ENCODE measurements at regions not wholly inside any gene's neighbourhood (a gene's known extent, or its start where the extent isn't known, plus 50 kb on each side); places are given as distances from the start of the nearest gene placed in this dataset.

DNA sequence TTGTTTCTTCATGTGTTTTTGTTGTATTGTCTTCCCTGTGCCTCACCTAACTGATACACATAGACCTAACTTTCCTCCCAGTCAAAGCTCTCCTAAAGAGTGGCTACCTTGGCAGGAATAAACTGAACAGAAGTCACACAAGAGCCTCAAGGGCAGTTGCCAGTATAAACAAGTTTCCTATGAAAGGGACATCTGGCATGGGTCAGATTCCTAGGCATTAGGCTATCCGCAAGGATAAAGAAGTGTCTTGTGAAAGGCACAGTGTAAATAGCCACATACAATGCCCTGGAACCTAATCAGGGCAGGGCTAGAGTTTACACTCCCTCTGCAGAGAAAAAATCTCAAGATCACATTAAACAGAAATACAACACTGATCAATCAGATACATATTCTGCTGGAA lies 220.8 kb downstream of the SPANXN3 start:
- H3K4me1 ChIP-seq (replicated peaks in 1 of 2; ENCODE audit: control insufficient read depth in 2 of 2, insufficient read depth in 2 of 2, low read length in 2 of 2): no peaks in the 10 kb centered on the region
- no TSS peak for BruUV-seq (replicated peaks)
- no peak overlapping the region for H3K27ac ChIP-seq (ENCODE audit: extremely low read depth, low read depth, low read length)
- in situ Hi-C loops (cut with MboI): no loop called here
- no peak for ATAC-seq
- no peak overlapping the region for H3K4me3 ChIP-seq
- no peak for FAIRE-seq
- H4K20me1 ChIP-seq (replicated peaks; ENCODE audit: control insufficient read depth, insufficient read depth, low read length): no peaks in the 10 kb centered on the region
- CTCF ChIA-PET (ENCODE audit: low intra/inter-chr PET ratio): no interaction called here
- no peaks in the 10 kb centered on the region for H3K9me1 ChIP-seq (ENCODE audit: control insufficient read depth, insufficient read depth, low read length)
- H3K79me2 ChIP-seq (ENCODE audit: control insufficient read depth, insufficient read depth, low read length): no peaks in the 10 kb centered on the region
- H3K9ac ChIP-seq (ENCODE audit: insufficient read depth in 1 of 2, low read depth in 2 of 2, low read length in 2 of 2): no peak overlapping the region
- TF ChIP-seq FOXK2 (conservative IDR thresholded peaks at IDR 0.05 in 1 of 2, IDR thresholded peaks at IDR 0.05 in 1 of 2; ENCODE audit: low read depth in 2 of 2) (no peak), ZNF41 (CRISPR knock-in tag; conservative IDR thresholded peaks at IDR 0.05) (no peak), HEY1 (CRISPR knock-in tag; IDR thresholded peaks at IDR 0.05; ENCODE audit: borderline replicate concordance) (no peak), ZNF253 (CRISPR knock-in tag; conservative IDR thresholded peaks at IDR 0.05) (no peak), ZNF124 (CRISPR knock-in tag; IDR thresholded peaks at IDR 0.05) (no peak), DIDO1 (tag; IDR thresholded peaks at IDR 0.05; ENCODE audit: low read depth) (no peak), ZNF695 (CRISPR knock-in tag; IDR thresholded peaks at IDR 0.05) (no peak), POLR2H (tag; IDR thresholded peaks at IDR 0.05; ENCODE audit: low read depth) (no peak), SAFB (IDR thresholded peaks at IDR 0.05; ENCODE audit: borderline replicate concordance, low read depth, low read length) (no peak), TCFL5 (CRISPR knock-in tag; conservative IDR thresholded peaks at IDR 0.05) (no peak), KDM4B (IDR thresholded peaks at IDR 0.05; ENCODE audit: borderline replicate concordance in 2 of 2, low read depth in 1 of 2) (no peak), ETS2 (tag; IDR thresholded peaks at IDR 0.05; ENCODE audit: borderline replicate concordance, poor library complexity, severe bottlenecking) (no peak), MAFK (IDR thresholded peaks at IDR 0.05; ENCODE audit: low read length) (no peak)
- TF ChIP-seq, protein P1, sequence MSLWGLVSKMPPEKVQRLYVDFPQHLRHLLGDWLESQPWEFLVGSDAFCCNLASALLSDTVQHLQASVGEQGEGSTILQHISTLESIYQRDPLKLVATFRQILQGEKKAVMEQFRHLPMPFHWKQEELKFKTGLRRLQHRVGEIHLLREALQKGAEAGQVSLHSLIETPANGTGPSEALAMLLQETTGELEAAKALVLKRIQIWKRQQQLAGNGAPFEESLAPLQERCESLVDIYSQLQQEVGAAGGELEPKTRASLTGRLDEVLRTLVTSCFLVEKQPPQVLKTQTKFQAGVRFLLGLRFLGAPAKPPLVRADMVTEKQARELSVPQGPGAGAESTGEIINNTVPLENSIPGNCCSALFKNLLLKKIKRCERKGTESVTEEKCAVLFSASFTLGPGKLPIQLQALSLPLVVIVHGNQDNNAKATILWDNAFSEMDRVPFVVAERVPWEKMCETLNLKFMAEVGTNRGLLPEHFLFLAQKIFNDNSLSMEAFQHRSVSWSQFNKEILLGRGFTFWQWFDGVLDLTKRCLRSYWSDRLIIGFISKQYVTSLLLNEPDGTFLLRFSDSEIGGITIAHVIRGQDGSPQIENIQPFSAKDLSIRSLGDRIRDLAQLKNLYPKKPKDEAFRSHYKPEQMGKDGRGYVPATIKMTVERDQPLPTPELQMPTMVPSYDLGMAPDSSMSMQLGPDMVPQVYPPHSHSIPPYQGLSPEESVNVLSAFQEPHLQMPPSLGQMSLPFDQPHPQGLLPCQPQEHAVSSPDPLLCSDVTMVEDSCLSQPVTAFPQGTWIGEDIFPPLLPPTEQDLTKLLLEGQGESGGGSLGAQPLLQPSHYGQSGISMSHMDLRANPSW (CRISPR knock-in tag; IDR thresholded peaks at IDR 0.05): no peak
- TF ChIP-seq, protein P2, sequence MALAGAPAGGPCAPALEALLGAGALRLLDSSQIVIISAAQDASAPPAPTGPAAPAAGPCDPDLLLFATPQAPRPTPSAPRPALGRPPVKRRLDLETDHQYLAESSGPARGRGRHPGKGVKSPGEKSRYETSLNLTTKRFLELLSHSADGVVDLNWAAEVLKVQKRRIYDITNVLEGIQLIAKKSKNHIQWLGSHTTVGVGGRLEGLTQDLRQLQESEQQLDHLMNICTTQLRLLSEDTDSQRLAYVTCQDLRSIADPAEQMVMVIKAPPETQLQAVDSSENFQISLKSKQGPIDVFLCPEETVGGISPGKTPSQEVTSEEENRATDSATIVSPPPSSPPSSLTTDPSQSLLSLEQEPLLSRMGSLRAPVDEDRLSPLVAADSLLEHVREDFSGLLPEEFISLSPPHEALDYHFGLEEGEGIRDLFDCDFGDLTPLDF (CRISPR knock-in tag; IDR thresholded peaks at IDR 0.05): no peak
- WGBS (ENCODE audit: insufficient coverage, low coverage, missing lambda C conversion rate): 0% methylated on average over 1 of the region's 1 CpG
- POLR2A ChIA-PET: no interaction called here
- no peaks in the 10 kb centered on the region for H3K36me3 ChIP-seq (ENCODE audit: control insufficient read depth, insufficient read depth, low read length)
- no peak overlapping the region for H2AFZ ChIP-seq (ENCODE audit: low read depth, low read length)
- no peaks in the 10 kb centered on the region for H3K9me3 ChIP-seq (replicated peaks; ENCODE audit: control insufficient read depth, insufficient read depth, low read depth, low read length)
- DNase-seq (ENCODE audit: extremely low read depth in 1 of 4, low spot score in 3 of 4): no peak
- H3K27me3 ChIP-seq (ENCODE audit: control insufficient read depth in 2 of 2, insufficient read depth in 2 of 2, low read length in 2 of 2): no peaks in the 10 kb centered on the region
- intact Hi-C loops (cut with micrococcal nuclease): no loop called here
- no peak overlapping the region for H3K4me2 ChIP-seq (ENCODE audit: insufficient read depth, low read length)
